ENCODE measurements at regions not wholly inside any gene's neighbourhood (a gene's known extent, or its start where the extent isn't known, plus 50 kb on each side); places are given as distances from the start of the nearest gene placed in this dataset.

DNA sequence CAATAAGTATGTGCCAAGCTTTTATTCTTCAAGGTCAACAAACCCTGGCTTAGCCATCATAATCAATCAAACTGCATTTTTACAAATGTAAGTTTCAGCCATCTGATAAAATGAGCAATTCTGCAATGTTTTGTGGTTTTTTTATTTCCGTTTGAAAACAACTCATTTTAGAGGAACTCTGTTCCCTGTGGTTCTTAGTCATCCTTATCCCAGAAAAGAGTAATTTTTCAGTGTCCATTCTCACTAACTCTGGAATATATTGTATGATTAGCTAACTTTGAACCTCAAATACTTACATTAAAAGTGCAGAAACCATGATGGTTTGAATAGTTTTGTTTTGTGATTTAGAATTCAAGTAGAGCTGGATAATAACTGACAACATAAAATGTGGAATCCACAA is 87.6 kb downstream of the IRS2 start:
- CTCF ChIA-PET: no interaction called here
- Histone ChIP-seq H3K36me3 (ENCODE audit: control insufficient read depth in 2 of 2, insufficient read depth in 2 of 2, low read length in 1 of 2) (no peaks in the 10 kb centered on the region), H3K27ac (ENCODE audit: control insufficient read depth, insufficient read depth) (no peak overlapping the region), H3K4me1 (ENCODE audit: control insufficient read depth, insufficient read depth, low read length) (no peaks in the 10 kb centered on the region), H3K9ac (ENCODE audit: control insufficient read depth, insufficient read depth, low read length) (no peak overlapping the region), H3K9me3 (replicated peaks; ENCODE audit: control insufficient read depth, insufficient read depth, low read length) (no peaks in the 10 kb centered on the region), H2AFZ (ENCODE audit: control insufficient read depth, low read depth, low read length) (no peak overlapping the region), H3K4me3 (no peak overlapping the region), H3K27me3 (replicated peaks in 1 of 2; ENCODE audit: control insufficient read depth in 2 of 2, insufficient read depth in 2 of 2, low read length in 1 of 2) (no peaks in the 10 kb centered on the region), H4K20me1 (ENCODE audit: control insufficient read depth, insufficient read depth) (no peaks in the 10 kb centered on the region), H3K79me2 (ENCODE audit: control insufficient read depth, insufficient read depth, low read length) (no peaks in the 10 kb centered on the region), H3K4me2 (ENCODE audit: control insufficient read depth, insufficient read depth) (no peak overlapping the region)
- intact Hi-C loops (cut with micrococcal nuclease; ENCODE audit: unreplicated experiment): no loop called here
- TF ChIP-seq NBN (IDR thresholded peaks at IDR 0.05): no peak
- TF ChIP-seq CREM (IDR thresholded peaks at IDR 0.05; ENCODE audit: low read depth): no peak
- POLR2A ChIA-PET: no interaction called here
- FAIRE-seq (no peak), DNase-seq (ENCODE audit: low read depth, low spot score) (no peak), ATAC-seq (no peak)
- in situ Hi-C loops (cut with MboI): no loop called here
- RAD21 ChIA-PET (ENCODE audit: unreplicated experiment): no interaction called here
- WGBS (ENCODE audit: insufficient coverage, insufficient replicate concordance, low lambda C conversion rate, missing lambda C conversion rate): 0% methylated on average over 1 of the region's 1 CpG
- no TSS peak for BruUV-seq (replicated peaks)
- SMC1A ChIA-PET (ENCODE audit: uncharacterized antibody, unreplicated experiment): no interaction called here

- Histone ChIP-seq H3K4me1 (ENCODE audit: control insufficient read depth, insufficient read depth, low read length) (no peaks in the 10 kb centered on the region), H3K4me3 (no peak overlapping the region), H3K36me3 (ENCODE audit: control insufficient read depth in 2 of 2, insufficient read depth in 2 of 2, low read length in 1 of 2) (no peaks in the 10 kb centered on the region), H3K27me3 (replicated peaks in 1 of 2; ENCODE audit: control insufficient read depth in 2 of 2, insufficient read depth in 2 of 2, low read length in 1 of 2) (no peaks in the 10 kb centered on the region), H3K9me3 (replicated peaks; ENCODE audit: control insufficient read depth, insufficient read depth, low read length) (no peaks in the 10 kb centered on the region), H3K27ac (ENCODE audit: control insufficient read depth, insufficient read depth) (no peak overlapping the region), H4K20me1 (ENCODE audit: control insufficient read depth, insufficient read depth) (no peaks in the 10 kb centered on the region), H3K79me2 (ENCODE audit: control insufficient read depth, insufficient read depth, low read length) (no peaks in the 10 kb centered on the region), H3K4me2 (ENCODE audit: control insufficient read depth, insufficient read depth) (no peak overlapping the region), H2AFZ (ENCODE audit: control insufficient read depth, low read depth, low read length) (no peak overlapping the region), H3K9ac (ENCODE audit: control insufficient read depth, insufficient read depth, low read length) (no peak overlapping the region)
- ChIA-PET RAD21 (ENCODE audit: unreplicated experiment) (no interaction called here), SMC1A (ENCODE audit: uncharacterized antibody, unreplicated experiment) (no interaction called here), CTCF (interaction anchor here (0.8 kb wide), 1 partner anchor 13 kb away, joined by 3 read pairs; no protein-coding TSS in a partner anchor), POLR2A (no interaction called here)
- DNase-seq (ENCODE audit: low read depth, low spot score): no peak
- ATAC-seq: no peak
- no TSS peak for BruUV-seq (replicated peaks)
- intact Hi-C loops (cut with micrococcal nuclease; ENCODE audit: unreplicated experiment) (no loop called here), in situ Hi-C loops (cut with MboI) (no loop called here)
- no peak for FAIRE-seq
- WGBS (ENCODE audit: insufficient coverage, insufficient replicate concordance, low lambda C conversion rate, missing lambda C conversion rate): 60% methylated on average over 10 of the region's 10 CpGs
- TF ChIP-seq, protein P1, sequence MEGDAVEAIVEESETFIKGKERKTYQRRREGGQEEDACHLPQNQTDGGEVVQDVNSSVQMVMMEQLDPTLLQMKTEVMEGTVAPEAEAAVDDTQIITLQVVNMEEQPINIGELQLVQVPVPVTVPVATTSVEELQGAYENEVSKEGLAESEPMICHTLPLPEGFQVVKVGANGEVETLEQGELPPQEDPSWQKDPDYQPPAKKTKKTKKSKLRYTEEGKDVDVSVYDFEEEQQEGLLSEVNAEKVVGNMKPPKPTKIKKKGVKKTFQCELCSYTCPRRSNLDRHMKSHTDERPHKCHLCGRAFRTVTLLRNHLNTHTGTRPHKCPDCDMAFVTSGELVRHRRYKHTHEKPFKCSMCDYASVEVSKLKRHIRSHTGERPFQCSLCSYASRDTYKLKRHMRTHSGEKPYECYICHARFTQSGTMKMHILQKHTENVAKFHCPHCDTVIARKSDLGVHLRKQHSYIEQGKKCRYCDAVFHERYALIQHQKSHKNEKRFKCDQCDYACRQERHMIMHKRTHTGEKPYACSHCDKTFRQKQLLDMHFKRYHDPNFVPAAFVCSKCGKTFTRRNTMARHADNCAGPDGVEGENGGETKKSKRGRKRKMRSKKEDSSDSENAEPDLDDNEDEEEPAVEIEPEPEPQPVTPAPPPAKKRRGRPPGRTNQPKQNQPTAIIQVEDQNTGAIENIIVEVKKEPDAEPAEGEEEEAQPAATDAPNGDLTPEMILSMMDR (IDR thresholded peaks at IDR 0.05 in 2 of 3, conservative IDR thresholded peaks at IDR 0.05 in 1 of 3; ENCODE audit: control insufficient read depth in 2 of 3, extremely low read depth in 1 of 3, insufficient read depth in 1 of 3, low read depth in 3 of 3, low read length in 3 of 3): no peak
- no peak for TF ChIP-seq RCOR1 (conservative IDR thresholded peaks at IDR 0.05; ENCODE audit: low read depth, low read length)
- TF ChIP-seq, protein P2, sequence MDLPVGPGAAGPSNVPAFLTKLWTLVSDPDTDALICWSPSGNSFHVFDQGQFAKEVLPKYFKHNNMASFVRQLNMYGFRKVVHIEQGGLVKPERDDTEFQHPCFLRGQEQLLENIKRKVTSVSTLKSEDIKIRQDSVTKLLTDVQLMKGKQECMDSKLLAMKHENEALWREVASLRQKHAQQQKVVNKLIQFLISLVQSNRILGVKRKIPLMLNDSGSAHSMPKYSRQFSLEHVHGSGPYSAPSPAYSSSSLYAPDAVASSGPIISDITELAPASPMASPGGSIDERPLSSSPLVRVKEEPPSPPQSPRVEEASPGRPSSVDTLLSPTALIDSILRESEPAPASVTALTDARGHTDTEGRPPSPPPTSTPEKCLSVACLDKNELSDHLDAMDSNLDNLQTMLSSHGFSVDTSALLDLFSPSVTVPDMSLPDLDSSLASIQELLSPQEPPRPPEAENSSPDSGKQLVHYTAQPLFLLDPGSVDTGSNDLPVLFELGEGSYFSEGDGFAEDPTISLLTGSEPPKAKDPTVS (IDR thresholded peaks at IDR 0.05; ENCODE audit: low read depth, low read length): no peak
- TF ChIP-seq RELA (IDR thresholded peaks at IDR 0.05; ENCODE audit: borderline replicate concordance, partially characterized antibody): no peak
- no peak for TF ChIP-seq MYB (IDR thresholded peaks at IDR 0.05; ENCODE audit: borderline replicate concordance, low read depth, low read length)
- TF ChIP-seq ZNF622 (IDR thresholded peaks at IDR 0.05): no peak
- no peak for TF ChIP-seq ESRRA (IDR thresholded peaks at IDR 0.05; ENCODE audit: low read length)
- no peak for TF ChIP-seq TCF3 (IDR thresholded peaks at IDR 0.05; ENCODE audit: borderline replicate concordance, insufficient read depth, low read depth, low read length)
- TF ChIP-seq SIX5 (IDR thresholded peaks at IDR 0.05; ENCODE audit: low read depth, low read length, severe bottlenecking): no peak
- no peak for TF ChIP-seq ZNF384 (IDR thresholded peaks at IDR 0.05; ENCODE audit: borderline replicate concordance, low read depth, low read length)
- TF ChIP-seq CHD2 (IDR thresholded peaks at IDR 0.05; ENCODE audit: borderline replicate concordance, low read depth, low read length): no peak
- no peak for TF ChIP-seq LARP7 (IDR thresholded peaks at IDR 0.05)
These were observed 88.4 kb downstream of the IRS2 start for GRCh38 chr13:109697936-109698335.

Measured in GM12878 (cell line).